NT2/D1 (cell line): ENCODE measurements at regions not wholly inside any gene's neighbourhood (a gene's known extent, or its start where the extent isn't known, plus 50 kb on each side); places are given as distances from the start of the nearest gene placed in this dataset.
"Not testable (repeated sequence)": the region's sequence is repeated elsewhere in the genome, so short reads cannot be mapped to it uniquely, and the experiment has no call there.

Source experiments
- DNase-seq: peaks from one replicate; pipeline ENCODE4 v3.0.0-alpha.2; 2011; ENCODE audit warnings: low read depth, low spot score
- H3K27me3 ChIP-seq: 2 replicates; pipeline ENCODE4 v1.6.0; 2011; ENCODE audit warnings: mild to moderate bottlenecking; ENCODE audit not compliant: insufficient read length, insufficient read depth
- H3K36me3 ChIP-seq: 2 replicates; pipeline ENCODE4 v1.6.1; 2011; ENCODE audit warnings: mild to moderate bottlenecking, low read length, mixed read lengths; ENCODE audit not compliant: insufficient read depth, insufficient read length
- H3K4me1 ChIP-seq: 2 replicates; pipeline ENCODE4 v1.5.1; 2011; ENCODE audit not compliant: insufficient read depth, insufficient read length
- H3K4me3 ChIP-seq: 2 replicates; pipeline ENCODE4 v1.5.1; 2011; ENCODE audit warnings: low read depth; ENCODE audit not compliant: insufficient read length
- H3K9ac ChIP-seq: 2 replicates; pipeline ENCODE4 v1.6.0; 2011; ENCODE audit warnings: low read depth; ENCODE audit not compliant: insufficient read length
- H3K9me3 ChIP-seq: 2 replicates; pipeline ENCODE4 v1.5.1; 2011; ENCODE audit warnings: mild to moderate bottlenecking, low read length; ENCODE audit not compliant: insufficient read depth
- SUZ12 ChIP-seq: IDR thresholded peaks from 2 replicates; pipeline ENCODE4 v1.6.1; 2011; ENCODE audit not compliant: insufficient read length, insufficient read depth; ENCODE audit errors: extremely low read depth
- YY1 ChIP-seq: IDR thresholded peaks from 2 replicates; pipeline ENCODE4 v1.6.1; 2011; ENCODE audit not compliant: insufficient read length, insufficient read depth
- ZNF274 ChIP-seq: IDR thresholded peaks from 2 replicates; pipeline ENCODE4 v1.6.1; 2011; ENCODE audit warnings: mild to moderate bottlenecking, low read depth, low read length

DNA sequence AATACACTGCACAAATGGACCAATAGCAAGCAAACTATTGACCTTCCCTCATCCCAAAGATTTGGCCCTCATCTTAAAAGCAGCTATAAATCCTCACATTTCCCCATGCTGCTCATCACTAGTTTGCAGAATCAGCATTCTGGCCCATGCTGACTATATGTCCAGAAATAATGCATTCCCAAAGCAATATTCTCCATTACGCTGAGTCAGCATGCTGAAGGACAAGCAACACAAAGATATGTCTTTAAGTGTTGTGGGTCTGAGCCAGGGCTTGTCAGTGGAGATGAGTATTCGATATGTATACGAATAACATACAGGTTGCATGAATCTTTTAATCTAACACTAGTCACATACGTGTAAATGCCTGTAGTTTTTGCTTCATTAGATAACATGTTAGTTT, 1045.0 kb upstream of the DDX18 start:
- Histone ChIP-seq H3K9ac (no peak overlapping the region), H3K36me3 (no peaks in the 10 kb centered on the region), H3K4me3 (no peak overlapping the region), H3K27me3 (no peaks in the 10 kb centered on the region), H3K9me3 (no peaks in the 10 kb centered on the region), H3K4me1 (no peaks in the 10 kb centered on the region)
- no peak for DNase-seq
- TF ChIP-seq SUZ12, result no peak
- no peak for TF ChIP-seq YY1
- TF ChIP-seq ZNF274, result no peak

DNA sequence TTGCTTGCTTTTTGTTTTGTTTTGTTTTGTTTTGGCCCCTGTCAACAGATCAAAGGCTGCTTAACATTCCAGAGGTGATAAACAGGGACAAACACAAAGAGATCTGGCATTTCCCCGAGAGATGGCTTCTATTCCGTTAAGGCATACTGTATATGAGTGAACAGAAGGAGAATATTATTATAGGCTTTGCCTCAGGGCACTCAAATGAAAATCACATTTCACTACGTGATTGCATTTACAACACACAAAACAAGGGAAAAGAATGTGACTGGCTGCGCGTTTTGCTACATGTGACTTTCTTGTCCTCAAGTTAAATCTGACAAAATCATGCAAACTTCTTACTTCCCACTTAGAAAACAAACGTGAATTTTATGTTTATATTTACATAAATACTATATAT, 1037.9 kb upstream of the DDX18 start:
- Histone ChIP-seq H3K4me3 (no peak overlapping the region), H3K9ac (no peak overlapping the region), H3K27me3 (no peaks in the 10 kb centered on the region), H3K4me1 (no peaks in the 10 kb centered on the region), H3K36me3 (no peaks in the 10 kb centered on the region), H3K9me3 (0 out of 2 replicates have a peak, but pooled peaks cover 6% of the 10 kb centered on the region)
- DNase-seq, result no peak
- no peak for TF ChIP-seq SUZ12
- no peak for TF ChIP-seq YY1
- no peak for TF ChIP-seq ZNF274

DNA sequence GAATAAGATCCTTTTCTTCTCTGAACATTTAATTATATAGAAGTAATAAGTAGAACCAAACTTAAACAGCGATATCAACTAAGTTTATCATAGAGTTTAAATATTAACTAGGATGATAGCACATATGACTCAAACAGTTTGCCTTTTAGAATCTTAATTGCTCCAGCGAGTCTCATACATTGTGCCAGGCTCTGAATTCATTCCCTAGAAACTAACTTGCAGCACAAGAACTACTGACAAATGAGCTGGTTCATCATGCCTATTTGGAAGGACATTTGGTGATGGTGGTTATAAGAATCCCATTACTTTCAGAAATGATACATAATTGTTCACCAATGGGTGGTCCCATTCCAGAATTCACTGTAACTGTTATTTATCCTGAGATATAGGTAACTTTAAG, 1026.6 kb upstream of the DDX18 start:
- no peak for TF ChIP-seq ZNF274
- TF ChIP-seq YY1, result no peak
- no peak for TF ChIP-seq SUZ12
- Histone ChIP-seq H3K9me3 (no peaks in the 10 kb centered on the region), H3K4me3 (no peak overlapping the region), H3K36me3 (no peaks in the 10 kb centered on the region), H3K27me3 (no peaks in the 10 kb centered on the region), H3K9ac (no peak overlapping the region), H3K4me1 (no peaks in the 10 kb centered on the region)
- DNase-seq, result no peak

DNA sequence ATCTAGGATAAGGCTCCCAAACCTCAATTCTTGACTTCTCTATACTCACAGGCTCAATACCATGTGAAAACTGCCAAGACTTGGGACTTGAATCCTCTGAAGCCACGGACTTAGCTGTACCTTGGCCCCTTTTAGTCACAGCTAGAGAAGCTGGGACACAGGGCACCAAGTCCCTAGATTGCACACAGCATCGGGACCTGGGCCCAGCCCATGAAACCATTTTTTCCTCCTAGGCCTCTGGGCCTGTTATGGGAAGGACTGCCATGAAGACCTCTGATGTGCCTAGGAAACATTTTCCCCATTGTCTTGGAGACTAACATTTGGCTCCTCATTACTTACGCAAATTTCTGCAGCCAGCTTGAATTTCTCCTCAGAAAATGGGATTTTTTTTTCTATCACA, 1011.8 kb upstream of the DDX18 start:
- no peak overlapping the region for H3K9ac ChIP-seq
- no peaks in the 10 kb centered on the region for H3K36me3 ChIP-seq
- no peak overlapping the region for H3K4me3 ChIP-seq
- H3K4me1 ChIP-seq, result no peaks in the 10 kb centered on the region
- DNase-seq, result no peak
- TF ChIP-seq YY1 (no peak), SUZ12 (no peak), ZNF274 (no peak)
- H3K27me3 ChIP-seq, result no peaks in the 10 kb centered on the region
- peaks cover 25% of the 10 kb centered on the region; the same call in 1 of the 2 replicates for H3K9me3 ChIP-seq

DNA sequence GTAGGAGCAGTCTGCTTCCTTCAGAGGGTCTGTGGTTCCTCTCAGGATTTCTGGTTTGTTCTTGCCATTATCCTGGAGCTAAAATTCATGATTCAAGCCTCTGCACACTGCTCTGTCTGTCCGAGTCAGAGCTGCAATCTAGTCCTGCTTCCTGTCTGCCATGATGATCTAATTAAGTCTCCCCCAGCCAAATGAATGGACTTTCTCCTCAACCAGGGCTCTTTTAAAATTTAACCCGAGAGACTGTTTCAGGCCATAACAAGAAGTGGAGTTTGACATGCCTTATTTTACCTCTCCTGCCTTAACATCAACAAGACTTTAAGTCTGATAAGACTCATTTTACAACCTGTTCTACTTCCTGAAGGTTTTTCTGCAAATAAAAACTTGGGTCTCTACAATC, 1009.6 kb upstream of the DDX18 start:
- TF ChIP-seq YY1, result no peak
- H3K9me3 ChIP-seq, result peaks cover 25% of the 10 kb centered on the region; the same call in 1 of the 2 replicates
- no peaks in the 10 kb centered on the region for H3K4me1 ChIP-seq
- no peak for DNase-seq
- H3K27me3 ChIP-seq, result no peaks in the 10 kb centered on the region
- no peak overlapping the region for H3K4me3 ChIP-seq
- no peak overlapping the region for H3K9ac ChIP-seq
- no peaks in the 10 kb centered on the region for H3K36me3 ChIP-seq

DNA sequence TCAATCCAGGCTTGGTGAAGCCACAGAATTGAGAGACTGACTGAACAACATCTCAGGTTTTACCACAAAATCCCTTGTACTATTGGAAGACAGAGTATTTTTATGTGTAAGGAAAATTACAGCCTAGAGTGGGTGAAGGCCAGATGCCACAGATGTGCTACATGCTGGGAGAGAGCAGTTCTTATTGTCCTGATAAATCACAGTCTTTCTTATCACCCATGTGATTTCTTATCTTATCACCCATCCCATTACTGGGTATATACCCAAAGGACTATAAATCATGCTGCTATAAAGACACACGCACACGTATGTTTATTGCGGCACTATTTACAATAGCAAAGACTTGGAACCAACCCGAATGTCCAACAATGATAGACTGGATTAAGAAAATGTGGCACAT, 1008.0 kb upstream of the DDX18 start:
- not testable (repeated sequence) for H3K4me1 ChIP-seq, DNase-seq

DNA sequence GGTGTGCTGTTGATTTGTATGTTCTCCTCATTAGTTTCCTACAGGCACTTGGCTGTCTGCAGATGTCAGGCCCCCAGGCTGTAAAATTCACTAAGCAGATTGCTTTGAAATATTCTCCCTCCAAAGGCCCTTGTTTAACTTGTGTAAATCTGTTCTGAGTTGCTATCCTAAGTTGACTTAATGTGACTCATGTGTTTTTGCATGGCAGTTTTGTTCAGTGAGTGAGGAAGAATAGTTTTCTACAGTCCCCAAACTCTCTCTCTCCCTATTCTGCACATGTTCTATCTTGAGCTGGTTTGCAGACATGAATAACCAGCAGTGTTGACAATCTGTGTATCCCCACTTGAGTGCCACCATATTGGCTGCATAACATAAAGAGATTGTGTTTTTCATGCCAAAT, 1005.4 kb upstream of the DDX18 start:
- no peaks in the 10 kb centered on the region for H3K27me3 ChIP-seq

More for the DNA sequence above, 1008.0 kb upstream of the DDX18 start:
- H3K9ac ChIP-seq, H3K36me3 ChIP-seq, H3K27me3 ChIP-seq, H3K4me3 ChIP-seq: not testable (repeated sequence)
- peaks cover 23% of the 10 kb centered on the region; the same call in 1 of the 2 replicates for H3K9me3 ChIP-seq

DNA sequence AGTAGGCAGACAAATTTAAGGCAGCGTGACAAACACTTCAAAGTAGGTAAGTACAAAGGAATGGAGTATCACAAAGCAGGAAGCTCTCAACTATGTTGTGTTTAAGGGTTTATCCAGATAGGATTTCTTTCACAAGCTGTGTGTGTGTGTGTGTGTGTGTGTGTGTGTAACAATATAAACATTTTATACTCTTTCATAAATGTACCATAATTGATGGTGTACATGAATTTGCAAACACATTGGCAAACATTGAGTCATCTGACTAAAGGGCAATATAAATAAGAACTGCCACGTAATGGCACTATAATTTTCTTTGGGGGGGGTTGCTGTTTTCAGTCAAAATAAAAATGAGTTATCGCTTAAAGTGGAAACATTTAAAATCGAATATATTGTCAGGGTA, 1004.4 kb upstream of the DDX18 start:
- Histone ChIP-seq H3K4me3 (no peak overlapping the region), H3K9ac (no peak overlapping the region), H3K27me3 (no peaks in the 10 kb centered on the region), H3K4me1 (no peaks in the 10 kb centered on the region), H3K9me3 (no peaks in the 10 kb centered on the region), H3K36me3 (no peaks in the 10 kb centered on the region)
- TF ChIP-seq SUZ12 (no peak), YY1 (no peak), ZNF274 (no peak)
- DNase-seq, result no peak

More for the DNA sequence above, 1005.4 kb upstream of the DDX18 start:
- Histone ChIP-seq H3K4me3 (no peak overlapping the region), H3K36me3 (no peaks in the 10 kb centered on the region), H3K9me3 (no peaks in the 10 kb centered on the region), H3K9ac (no peak overlapping the region), H3K4me1 (no peaks in the 10 kb centered on the region)
- DNase-seq, result no peak
- TF ChIP-seq ZNF274 (no peak), SUZ12 (no peak), YY1 (no peak)
